SU-DHL-6 (cell line): ENCODE measurements at regions not wholly inside any gene's neighbourhood (a gene's known extent, or its start where the extent isn't known, plus 50 kb on each side); places are given as distances from the start of the nearest gene placed in this dataset.

ENCODE experiments used
- H2AFZ ChIP-seq: fragments of 200-600 bp; sonication (generic); 2 replicates; pipeline ENCODE4 v1.6.1; 2014; ENCODE audit warnings: low read depth, mild to moderate bottlenecking, moderate library complexity, mixed read lengths, antibody characterized with exemption, low read length; ENCODE audit not compliant: severe bottlenecking
- H3F3A ChIP-seq: fragments of 200-600 bp; shearing (Covaris generic); 2 replicates; pipeline ENCODE4 v1.6.0; 2016; ENCODE audit warnings: antibody characterized with exemption, mild to moderate bottlenecking; ENCODE audit not compliant: insufficient read depth
- H3K27ac ChIP-seq: fragments of 200-600 bp; sonication (generic); 2 replicates; pipeline ENCODE4 v1.5.1; 2016; ENCODE audit warnings: low read depth, mild to moderate bottlenecking, low read length, moderate library complexity, mixed read lengths
- H3K27me3 ChIP-seq: fragments of 200-600 bp; sonication (generic), shearing (Covaris generic); 2 replicates; pipeline ENCODE4 v1.6.0; 2014; ENCODE audit warnings: mild to moderate bottlenecking, low read length
- H3K36me3 ChIP-seq: fragments of 200-600 bp; sonication (generic); 2 replicates; pipeline ENCODE4 v1.6.1; 2014; ENCODE audit warnings: mild to moderate bottlenecking, low read length, mixed read lengths
- H3K4me2 ChIP-seq: fragments of 300-600, 200-600 bp; shearing (Covaris generic), sonication (generic); 2 replicates; pipeline ENCODE4 v1.6.0; 2014; ENCODE audit warnings: low read length, low read depth, mild to moderate bottlenecking; ENCODE audit not compliant: poor library complexity, severe bottlenecking
- H3K4me3 ChIP-seq: fragments of 200-600 bp; sonication (generic); 2 replicates; pipeline ENCODE4 v1.5.1; 2014; ENCODE audit warnings: antibody characterized with exemption, low read length, mild to moderate bottlenecking, mixed read lengths; ENCODE audit not compliant: insufficient read depth, poor library complexity, severe bottlenecking
- H3K79me2 ChIP-seq: fragments of 200-600 bp; sonication (generic); 2 replicates; pipeline ENCODE4 v1.6.1; 2014; ENCODE audit warnings: mild to moderate bottlenecking, low read length, moderate library complexity; ENCODE audit not compliant: insufficient read depth
- H3K9ac ChIP-seq: fragments of 200-600 bp; sonication (generic); 2 replicates; pipeline ENCODE4 v1.7.0; 2014; ENCODE audit warnings: mild to moderate bottlenecking, low read length
- H3K9me2 ChIP-seq: fragments of 200-600 bp; sonication (generic); replicated peaks from 2 replicates; pipeline ENCODE4 v1.6.1; 2014; ENCODE audit warnings: low read length; ENCODE audit not compliant: insufficient read depth
- H3K9me3 ChIP-seq: fragments of 200-600 bp; sonication (generic); 2 replicates; pipeline ENCODE4 v1.6.1; 2014; ENCODE audit warnings: low read length, mixed read lengths; ENCODE audit not compliant: insufficient read depth
- H4K20me1 ChIP-seq: fragments of 200-600 bp; sonication (generic); 2 replicates; pipeline ENCODE4 v1.6.1; 2014; ENCODE audit warnings: low read depth, mild to moderate bottlenecking, antibody characterized with exemption, low read length, moderate library complexity, mixed read lengths
- CTCF ChIP-seq: fragments of 200-600 bp; sonication (generic); IDR thresholded peaks from one replicate; pipeline ENCODE4 v1.5.1; 2017; ENCODE audit warnings: antibody characterized with exemption, mild to moderate bottlenecking, low read length, moderate library complexity; ENCODE audit not compliant: insufficient read depth, poor library complexity, severe bottlenecking
- EZH2phosphoT487 ChIP-seq: fragments of 200-600 bp; sonication (generic), shearing (Covaris generic); conservative IDR thresholded peaks from 2 replicates; pipeline ENCODE4 v1.6.1; 2018; ENCODE audit warnings: mild to moderate bottlenecking, antibody characterized with exemption, low read length, moderate library complexity, mixed read lengths

GRCh38 chr1:191892716-191893115 is 265.5 kb upstream of the RGS18 start:
- H3K36me3 ChIP-seq: no peaks in the 10 kb centered on the region
- no peak overlapping the region for H3K9ac ChIP-seq
- no peaks in the 10 kb centered on the region for H4K20me1 ChIP-seq
- no peak overlapping the region for H2AFZ ChIP-seq
- H3K4me2 ChIP-seq: no peak overlapping the region
- no peak overlapping the region for H3K27ac ChIP-seq
- no peaks in the 10 kb centered on the region for H3F3A ChIP-seq
- TF ChIP-seq CTCF (no peak), EZH2phosphoT487 (no peak)
- H3K79me2 ChIP-seq: no peaks in the 10 kb centered on the region
- no peaks in the 10 kb centered on the region for H3K27me3 ChIP-seq
- no peak overlapping the region for H3K4me3 ChIP-seq
- H3K9me3 ChIP-seq: no peaks in the 10 kb centered on the region
- no peaks in the 10 kb centered on the region for H3K9me2 ChIP-seq

GRCh38 chr1:191895049-191895448 is 263.2 kb upstream of the RGS18 start:
- Histone ChIP-seq H3K27me3 (no peaks in the 10 kb centered on the region), H3K4me3 (no peak overlapping the region), H3K9me2 (no peaks in the 10 kb centered on the region), H3K9me3 (no peaks in the 10 kb centered on the region), H3K9ac (no peak overlapping the region), H2AFZ (peak overlapping the region; percentile 59), H3K27ac (no peak overlapping the region), H4K20me1 (no peaks in the 10 kb centered on the region), H3F3A (no peaks in the 10 kb centered on the region), H3K79me2 (no peaks in the 10 kb centered on the region), H3K36me3 (no peaks in the 10 kb centered on the region), H3K4me2 (no peak overlapping the region)
- no peak for TF ChIP-seq CTCF
- no peak for TF ChIP-seq EZH2phosphoT487

- no peak overlapping the region for H2AFZ ChIP-seq
These were observed 262.7 kb upstream of the RGS18 start for GRCh38 chr1:191895462-191896058.

More at GRCh38 chr1:191895462-191896058, 262.7 kb upstream of the RGS18 start:
- no peak overlapping the region for H3K27ac ChIP-seq
- no peaks in the 10 kb centered on the region for H3K9me2 ChIP-seq
- no peaks in the 10 kb centered on the region for H3F3A ChIP-seq
- H3K9me3 ChIP-seq: no peaks in the 10 kb centered on the region
- H3K27me3 ChIP-seq: no peaks in the 10 kb centered on the region
- no peak overlapping the region for H3K9ac ChIP-seq
- H3K4me3 ChIP-seq: no peak overlapping the region
- TF ChIP-seq EZH2phosphoT487 (no peak), CTCF (no peak)
- H4K20me1 ChIP-seq: no peaks in the 10 kb centered on the region
- no peaks in the 10 kb centered on the region for H3K36me3 ChIP-seq
- no peaks in the 10 kb centered on the region for H3K79me2 ChIP-seq
- H3K4me2 ChIP-seq: no peak overlapping the region
